SK-N-SH (cell line): ENCODE measurements at regions not wholly inside any gene's neighbourhood (a gene's known extent, or its start where the extent isn't known, plus 50 kb on each side); places are given as distances from the start of the nearest gene placed in this dataset.

Experiments used
- CTCF ChIA-PET: fragments of 300-600, 350-600 bp; formaldehyde crosslinking; extraction: SDS; loops from one replicate; lab custom pipeline; 2021; lab: Yijun Ruan, JAX
- POLR2A ChIA-PET: fragments of 350-600 bp; sonication (Branson Sonifier 250); formaldehyde crosslinking; extraction: SDS; loops from one replicate; lab custom pipeline; 2020; ENCODE audit warnings: antibody characterized with exemption, inconsistent platforms; lab: Yijun Ruan, JAX
- DNase-seq: peaks from one replicate; pipeline ENCODE4 v3.0.0; 2012
- H2AFZ ChIP-seq: fragments of 200-600 bp; sonication (generic); 2 replicates; pipeline ENCODE4 v1.8.1; 2016; ENCODE audit warnings: antibody characterized with exemption, mild to moderate bottlenecking, low read depth
- H3F3A ChIP-seq: fragments of 200-600 bp; sonication (generic); replicated peaks from 2 replicates; pipeline ENCODE3; 2016; ENCODE audit warnings: antibody characterized with exemption, mild to moderate bottlenecking; ENCODE audit not compliant: insufficient read depth
- H3K27ac ChIP-seq, 2 experiments: fragments of 200-500 bp in 1 of 2; fragments of 200-600 bp in 1 of 2; sonication (Bioruptor generic) in 1 of 2; sonication (generic), shearing (Covaris generic) in 1 of 2; 2 replicates each; pipeline versions ENCODE4 v1.5.1 to v1.6.1; 2014 to 2016; ENCODE audit warnings: low read depth in 2 of 2, inconsistent platforms in 1 of 2, low read length in 1 of 2, mild to moderate bottlenecking in 1 of 2, mixed read lengths in 1 of 2
- H3K27me3 ChIP-seq: fragments of 200-600 bp; sonication (generic), shearing (Covaris generic); 2 replicates; pipeline ENCODE4 v1.6.1; 2016; ENCODE audit warnings: mixed run types; ENCODE audit not compliant: insufficient read depth
- H3K36me3 ChIP-seq, 2 experiments: fragments of 200-500 bp in 1 of 2; fragments of 200-600 bp in 1 of 2; sonication (Bioruptor generic) in 1 of 2; sonication (generic) in 1 of 2; replicated peaks in 1 of 2; 2 replicates each; pipeline versions ENCODE3 to v1.5.1; 2014 to 2016; ENCODE audit warnings: low read length in 1 of 2, mild to moderate bottlenecking in 1 of 2; ENCODE audit not compliant: insufficient read depth in 2 of 2, control insufficient read depth in 1 of 2
- H3K4me1 ChIP-seq, 2 experiments: fragments of 200-500 bp in 1 of 2; fragments of 200-600 bp in 1 of 2; sonication (Bioruptor generic) in 1 of 2; sonication (generic), shearing (Covaris generic) in 1 of 2; 2 replicates each; pipeline versions ENCODE4 v1.5.1 to v1.6.1; 2014 to 2016; ENCODE audit warnings: low read depth in 1 of 2, low read length in 1 of 2, mixed run types in 1 of 2; ENCODE audit not compliant: insufficient read depth in 2 of 2, control insufficient read depth in 1 of 2
- H3K4me2 ChIP-seq: fragments of 200-600 bp; sonication (generic), shearing (Covaris generic); 2 replicates; pipeline ENCODE4 v1.6.1; 2017; ENCODE audit warnings: mixed run types
- H3K4me3 ChIP-seq, 2 experiments: fragments of 200-500 bp in 1 of 2; fragments of 200-600 bp in 1 of 2; sonication (Bioruptor generic) in 1 of 2; sonication (generic), shearing (Covaris generic) in 1 of 2; 2 replicates each; pipeline versions ENCODE4 v1.5.1 to v1.8.1; 2014 to 2016; ENCODE audit warnings: low read depth in 2 of 2, inconsistent platforms in 1 of 2, low read length in 1 of 2, mild to moderate bottlenecking in 1 of 2, mixed read lengths in 1 of 2, moderate library complexity in 1 of 2
- H3K79me2 ChIP-seq: fragments of 200-600 bp; sonication (generic); 2 replicates; pipeline ENCODE4 v1.8.1; 2017; ENCODE audit warnings: mild to moderate bottlenecking; ENCODE audit not compliant: insufficient read depth
- H3K9ac ChIP-seq: fragments of 200-600 bp; sonication (generic); 2 replicates; pipeline ENCODE4 v1.6.1; 2017; ENCODE audit warnings: mixed run types
- H3K9me2 ChIP-seq: fragments of 200-600 bp; sonication (generic); 2 replicates; pipeline ENCODE4 v1.6.1; 2017; ENCODE audit warnings: mixed run types
- H3K9me3 ChIP-seq: fragments of 200-600 bp; sonication (generic); 2 replicates; pipeline ENCODE4 v1.6.1; 2017; ENCODE audit warnings: mixed run types, mild to moderate bottlenecking, moderate library complexity
- H4K20me1 ChIP-seq: fragments of 200-600 bp; sonication (generic); 2 replicates; pipeline ENCODE4 v1.6.1; 2017; ENCODE audit warnings: mild to moderate bottlenecking, mixed run types; ENCODE audit not compliant: insufficient read depth
- EP300 ChIP-seq, 2 experiments: IDR thresholded peaks; 2 replicates each; pipeline versions ENCODE4 v1.4.0 to v1.6.1; 2012; ENCODE audit warnings: borderline replicate concordance in 1 of 2, low read depth in 1 of 2, low read length in 1 of 2
- EZH2phosphoT487 ChIP-seq: fragments of 200-600 bp; sonication (generic); IDR thresholded peaks from 2 replicates; pipeline ENCODE4 v1.6.1; 2017; ENCODE audit warnings: low read depth, mixed run types, mild to moderate bottlenecking, antibody characterized with exemption, moderate library complexity, borderline replicate concordance
- FOSL2 ChIP-seq: IDR thresholded peaks from 2 replicates; pipeline ENCODE4 v1.4.0; 2012; ENCODE audit warnings: low read depth, mild to moderate bottlenecking, moderate library complexity, borderline replicate concordance
- MEF2A ChIP-seq: IDR thresholded peaks from 2 replicates; pipeline ENCODE4 v1.4.0; 2012; ENCODE audit warnings: low read depth, borderline replicate concordance
- MXI1 ChIP-seq: IDR thresholded peaks from 2 replicates; pipeline ENCODE4 v1.6.1; 2012; ENCODE audit warnings: mild to moderate bottlenecking, low read depth, low read length, improper control_type of control experiment
- NFIC ChIP-seq: IDR thresholded peaks from 2 replicates; pipeline ENCODE4 v1.4.0; 2012; ENCODE audit warnings: borderline replicate concordance
- SIN3A ChIP-seq: IDR thresholded peaks from 2 replicates; pipeline ENCODE4 v1.6.1; 2012; ENCODE audit warnings: low read depth, mild to moderate bottlenecking, low read length, moderate library complexity, borderline replicate concordance
- SMC3 ChIP-seq: IDR thresholded peaks from 2 replicates; pipeline ENCODE4 v1.6.1; 2012; ENCODE audit warnings: low read depth, low read length, improper control_type of control experiment
- TCF12 ChIP-seq: IDR thresholded peaks from 2 replicates; pipeline ENCODE4 v1.4.0; 2012
- TEAD4 ChIP-seq: IDR thresholded peaks from 2 replicates; pipeline ENCODE4 v1.4.0; 2012; ENCODE audit warnings: mild to moderate bottlenecking, borderline replicate concordance; ENCODE audit not compliant: insufficient read depth
- ZBTB33 ChIP-seq: IDR thresholded peaks from 2 replicates; pipeline ENCODE4 v1.4.0; 2012; ENCODE audit warnings: low read depth, borderline replicate concordance
- WGBS: methylation state at CpG from one replicate; pipeline ENCODE4 v1.1.6; 2017; ENCODE audit warnings: low lambda C conversion rate; 5-methylcytosine and 5-hydroxymethylcytosine counted together
- TF ChIP-seq, protein P1 (sequence below): IDR thresholded peaks from 2 replicates; pipeline ENCODE4 v1.6.1; 2012; ENCODE audit warnings: mild to moderate bottlenecking, low read depth, low read length, moderate library complexity

DNA sequence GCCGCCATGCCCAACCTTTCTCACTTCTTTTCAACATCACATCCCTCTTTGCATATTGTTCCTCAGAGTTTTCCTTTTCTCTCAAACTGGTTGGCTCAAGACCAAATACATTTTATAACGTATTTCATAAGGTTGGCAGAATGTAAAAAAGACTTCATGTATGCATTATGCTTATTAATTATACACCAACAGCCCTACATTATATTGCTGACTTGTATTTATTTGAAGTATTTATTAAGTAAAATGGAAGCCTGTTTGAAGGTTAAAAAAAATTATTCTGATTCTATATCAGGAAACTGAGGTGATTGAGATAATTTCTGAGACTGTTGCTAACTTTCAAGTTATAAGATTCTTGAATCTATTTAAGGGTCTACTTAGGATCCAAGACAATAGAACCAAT lies 208.0 kb upstream of the KCNH7 start:
- Histone ChIP-seq H3K79me2 (no peaks in the 10 kb centered on the region), H3K27me3 (no peaks in the 10 kb centered on the region), H3K36me3 (no peaks in the 10 kb centered on the region), H3K9me3 (no peaks in the 10 kb centered on the region), H2AFZ (no peak overlapping the region), H3F3A (no peaks in the 10 kb centered on the region), H3K4me3 (no peak overlapping the region), H4K20me1 (no peaks in the 10 kb centered on the region), H3K27ac (no peak overlapping the region), H3K9me2 (no peaks in the 10 kb centered on the region), H3K4me2 (no peak overlapping the region), H3K9ac (no peak overlapping the region), H3K4me1 (no peaks in the 10 kb centered on the region)
- ChIA-PET POLR2A (no interaction called here), CTCF (interaction anchor here (0.7 kb wide), 1 partner anchor 373 kb away, joined by 3 read pairs; no protein-coding TSS in a partner anchor)
- TF ChIP-seq SMC3 (no peak), NFIC (no peak)
- no peak for DNase-seq
- 22% methylated on average over 2 of the region's 2 CpGs for WGBS

DNA sequence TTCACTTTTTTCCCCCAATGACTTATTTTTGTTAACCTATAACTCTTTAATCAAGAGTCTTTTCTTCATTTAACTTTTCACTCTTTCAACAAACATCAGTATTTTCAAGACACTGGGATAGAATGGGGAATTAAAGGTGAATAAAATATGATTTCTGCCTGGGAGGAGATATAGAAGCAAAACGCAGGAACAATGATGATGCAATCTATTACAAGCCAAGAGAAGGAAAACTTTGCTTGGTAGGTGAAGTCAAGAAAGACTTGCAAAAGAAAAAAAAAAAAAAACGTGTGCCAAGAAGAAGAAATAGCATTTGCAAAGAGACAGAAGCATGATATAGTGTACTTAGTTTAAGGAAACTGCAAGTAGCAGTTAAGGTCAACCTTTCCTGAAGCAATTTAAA lies 207.3 kb upstream of the KCNH7 start:
- Histone ChIP-seq H3K4me3 (no peak overlapping the region), H3K4me2 (no peak overlapping the region), H3K79me2 (no peaks in the 10 kb centered on the region), H3K4me1 (no peaks in the 10 kb centered on the region), H3F3A (no peaks in the 10 kb centered on the region), H3K9ac (no peak overlapping the region), H2AFZ (no peak overlapping the region), H3K36me3 (no peaks in the 10 kb centered on the region), H3K9me2 (no peaks in the 10 kb centered on the region), H4K20me1 (no peaks in the 10 kb centered on the region), H3K27ac (no peak overlapping the region), H3K27me3 (no peaks in the 10 kb centered on the region), H3K9me3 (no peaks in the 10 kb centered on the region)
- POLR2A ChIA-PET, result no interaction called here
- WGBS, result 13% methylated on average over 2 of the region's 2 CpGs
- no peak for DNase-seq
- CTCF ChIA-PET, result no interaction called here
- no peak for TF ChIP-seq SIN3A
- TF ChIP-seq MXI1, result no peak
- TF ChIP-seq FOSL2, result no peak
- TF ChIP-seq NFIC, result no peak
- no peak for TF ChIP-seq TCF12
- TF ChIP-seq, protein P1, sequence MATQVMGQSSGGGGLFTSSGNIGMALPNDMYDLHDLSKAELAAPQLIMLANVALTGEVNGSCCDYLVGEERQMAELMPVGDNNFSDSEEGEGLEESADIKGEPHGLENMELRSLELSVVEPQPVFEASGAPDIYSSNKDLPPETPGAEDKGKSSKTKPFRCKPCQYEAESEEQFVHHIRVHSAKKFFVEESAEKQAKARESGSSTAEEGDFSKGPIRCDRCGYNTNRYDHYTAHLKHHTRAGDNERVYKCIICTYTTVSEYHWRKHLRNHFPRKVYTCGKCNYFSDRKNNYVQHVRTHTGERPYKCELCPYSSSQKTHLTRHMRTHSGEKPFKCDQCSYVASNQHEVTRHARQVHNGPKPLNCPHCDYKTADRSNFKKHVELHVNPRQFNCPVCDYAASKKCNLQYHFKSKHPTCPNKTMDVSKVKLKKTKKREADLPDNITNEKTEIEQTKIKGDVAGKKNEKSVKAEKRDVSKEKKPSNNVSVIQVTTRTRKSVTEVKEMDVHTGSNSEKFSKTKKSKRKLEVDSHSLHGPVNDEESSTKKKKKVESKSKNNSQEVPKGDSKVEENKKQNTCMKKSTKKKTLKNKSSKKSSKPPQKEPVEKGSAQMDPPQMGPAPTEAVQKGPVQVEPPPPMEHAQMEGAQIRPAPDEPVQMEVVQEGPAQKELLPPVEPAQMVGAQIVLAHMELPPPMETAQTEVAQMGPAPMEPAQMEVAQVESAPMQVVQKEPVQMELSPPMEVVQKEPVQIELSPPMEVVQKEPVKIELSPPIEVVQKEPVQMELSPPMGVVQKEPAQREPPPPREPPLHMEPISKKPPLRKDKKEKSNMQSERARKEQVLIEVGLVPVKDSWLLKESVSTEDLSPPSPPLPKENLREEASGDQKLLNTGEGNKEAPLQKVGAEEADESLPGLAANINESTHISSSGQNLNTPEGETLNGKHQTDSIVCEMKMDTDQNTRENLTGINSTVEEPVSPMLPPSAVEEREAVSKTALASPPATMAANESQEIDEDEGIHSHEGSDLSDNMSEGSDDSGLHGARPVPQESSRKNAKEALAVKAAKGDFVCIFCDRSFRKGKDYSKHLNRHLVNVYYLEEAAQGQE, result no peak
- TF ChIP-seq MEF2A, result no peak
- TF ChIP-seq TEAD4, result no peak
- TF ChIP-seq EZH2phosphoT487, result no peak
- TF ChIP-seq EP300 (IDR thresholded peaks at IDR 0.05; ENCODE audit: borderline replicate concordance in 1 of 2, low read depth in 1 of 2, low read length in 1 of 2), result no peak
- TF ChIP-seq ZBTB33, result no peak
